ENCODE measurements at regions not wholly inside any gene's neighbourhood (a gene's known extent, or its start where the extent isn't known, plus 50 kb on each side); places are given as distances from the start of the nearest gene placed in this dataset.

GRCh38 chr2:9732824-9733223 lies 102.0 kb upstream of the YWHAQ start:
- no peak overlapping the region for H3K27ac ChIP-seq
- TF ChIP-seq CTCF (conservative IDR thresholded peaks at IDR 0.05), result no peak
- no peak for TF ChIP-seq ZFX (IDR thresholded peaks at IDR 0.05)

- no peak overlapping the region for H3K27ac ChIP-seq
- no peak for TF ChIP-seq ZFX (IDR thresholded peaks at IDR 0.05)
- TF ChIP-seq CTCF (conservative IDR thresholded peaks at IDR 0.05), result no peak
Measured at GRCh38 chr2:9734308-9734707, 103.5 kb upstream of the YWHAQ start.

GRCh38 chr2:9735335-9735734 lies 104.5 kb upstream of the YWHAQ start:
- no peak for TF ChIP-seq ZFX (IDR thresholded peaks at IDR 0.05)
- TF ChIP-seq CTCF (conservative IDR thresholded peaks at IDR 0.05), result no peak
- H3K27ac ChIP-seq, result no peak overlapping the region

GRCh38 chr2:9736021-9736420 lies 105.2 kb upstream of the YWHAQ start:
- H3K27ac ChIP-seq, result no peak overlapping the region
- no peak for TF ChIP-seq ZFX (IDR thresholded peaks at IDR 0.05)
- TF ChIP-seq CTCF (conservative IDR thresholded peaks at IDR 0.05), result no peak

GRCh38 chr2:9737053-9737875 lies 106.0 kb upstream of the TAF1B start:
- no peak overlapping the region for H3K27ac ChIP-seq
- no peak for TF ChIP-seq CTCF (conservative IDR thresholded peaks at IDR 0.05)
- no peak for TF ChIP-seq ZFX (IDR thresholded peaks at IDR 0.05)

- no peak for TF ChIP-seq CTCF (conservative IDR thresholded peaks at IDR 0.05)
- TF ChIP-seq ZFX (IDR thresholded peaks at IDR 0.05), result no peak
- H3K27ac ChIP-seq, result no peak overlapping the region
Measured at GRCh38 chr2:9738062-9738461, 105.2 kb upstream of the TAF1B start.

GRCh38 chr2:9738535-9739496 lies 104.5 kb upstream of the TAF1B start:
- H3K27ac ChIP-seq, result no peak overlapping the region
- TF ChIP-seq CTCF (conservative IDR thresholded peaks at IDR 0.05) (no peak), ZFX (IDR thresholded peaks at IDR 0.05) (no peak)

Measured in C4-2B (cell line).